NCI-H748 treated with DMSO at 0.1 percent for 48 hours (cell line): ENCODE measurements at regions not wholly inside any gene's neighbourhood (a gene's known extent, or its start where the extent isn't known, plus 50 kb on each side); places are given as distances from the start of the nearest gene placed in this dataset.

Experiments used
- DNase-seq: peaks from one replicate; lab custom pipeline; 2025; lab: John Stamatoyannopoulos, UW

DNA sequence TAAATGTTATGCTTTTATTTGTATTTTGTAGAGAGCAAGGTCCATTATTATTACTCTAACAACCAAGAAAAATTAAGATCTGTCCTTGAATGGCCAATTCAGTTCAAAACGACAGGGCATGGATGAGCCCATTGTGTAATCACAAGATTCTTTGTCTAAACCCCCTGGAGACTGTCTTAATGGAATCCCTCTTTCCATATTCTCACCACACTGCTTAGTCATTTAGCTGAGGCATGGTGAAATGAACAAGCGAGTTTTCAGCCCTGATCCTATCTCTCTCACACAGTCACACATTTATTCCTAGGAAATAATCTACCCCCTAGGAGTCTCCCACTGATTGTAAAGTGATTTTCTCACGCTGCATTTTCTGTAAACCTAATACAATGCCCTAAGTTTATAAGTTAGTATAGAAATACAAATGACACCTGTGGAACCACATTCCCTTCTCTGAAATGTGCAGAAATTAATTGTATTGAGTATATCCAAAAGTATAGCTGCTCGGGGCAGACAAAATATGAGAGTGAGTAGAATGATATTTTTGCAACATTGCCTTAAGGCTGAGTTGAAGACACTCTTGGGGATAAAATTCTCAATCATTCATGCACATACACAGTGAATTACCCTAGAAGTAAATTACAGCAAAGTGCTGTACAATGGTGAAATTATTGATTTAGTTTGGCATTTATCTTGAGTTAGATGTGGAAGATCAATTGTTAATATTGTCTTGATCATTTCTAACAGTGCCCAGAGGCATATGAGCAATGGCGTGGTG lies 119.7 kb upstream of the PCDH7 start:
- no peak for DNase-seq

DNA sequence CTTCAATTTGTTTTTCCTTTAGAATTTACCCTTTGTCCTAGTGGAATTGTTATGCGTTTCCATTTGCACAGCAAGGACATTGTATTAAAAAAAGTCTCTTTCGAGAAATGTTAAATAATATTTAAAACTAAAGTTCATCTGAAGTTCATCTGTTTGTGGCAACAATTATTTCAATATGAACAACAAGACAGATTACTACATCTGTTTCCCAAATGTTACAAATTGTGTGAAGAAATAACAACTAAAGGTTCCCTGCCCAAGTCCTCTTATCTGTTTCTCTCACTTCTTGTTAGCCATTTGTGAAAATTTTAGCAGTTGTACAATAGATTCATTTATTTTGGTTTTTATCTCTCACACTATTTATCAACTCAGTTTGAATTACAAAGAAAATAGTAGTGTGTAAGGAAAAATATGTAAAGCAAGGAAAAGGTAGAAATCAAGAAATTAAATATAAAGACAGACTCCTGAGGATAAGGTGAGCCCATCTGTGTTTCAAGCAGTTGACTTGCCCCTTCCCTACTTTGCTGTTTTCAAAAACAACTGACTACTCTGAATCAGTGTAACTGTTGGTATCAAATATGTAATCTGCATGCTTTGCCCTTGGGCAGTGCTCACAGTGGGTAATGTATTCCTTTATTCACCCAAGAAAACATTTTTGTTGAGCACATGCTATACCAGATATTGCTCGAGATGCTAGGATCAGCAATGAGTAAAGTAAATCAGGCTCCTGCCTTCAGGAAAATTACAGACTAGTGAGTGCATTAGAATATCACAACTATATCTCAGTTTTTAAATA lies 118.9 kb upstream of the PCDH7 start:
- no peak for DNase-seq

- DNase-seq, result no peak
Observed at GRCh38 chr4:30605616-30606190, 114.5 kb upstream of the PCDH7 start.

DNA sequence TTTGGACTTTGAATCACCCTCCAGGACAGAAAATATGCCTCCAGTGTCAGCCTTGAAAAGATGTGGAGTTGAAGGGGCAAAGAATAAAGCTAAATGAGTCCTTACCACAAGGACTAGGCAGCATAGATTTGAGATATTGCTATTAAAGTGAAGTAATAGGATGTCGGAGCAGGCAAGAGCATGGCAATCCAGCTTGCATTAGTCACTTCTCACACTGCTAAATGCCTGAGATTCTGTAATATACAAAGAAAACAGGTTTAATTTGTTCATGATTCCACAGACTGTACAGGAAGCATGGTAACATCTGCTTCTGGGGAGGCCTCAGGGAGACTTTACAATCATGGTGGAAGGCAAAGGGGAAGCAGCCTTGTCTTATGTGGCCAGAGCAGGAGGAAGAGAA lies 109.8 kb upstream of the PCDH7 start:
- DNase-seq, result no peak

- DNase-seq, result no peak
Observed at GRCh38 chr4:30614771-30615170, 105.4 kb upstream of the PCDH7 start.

DNA sequence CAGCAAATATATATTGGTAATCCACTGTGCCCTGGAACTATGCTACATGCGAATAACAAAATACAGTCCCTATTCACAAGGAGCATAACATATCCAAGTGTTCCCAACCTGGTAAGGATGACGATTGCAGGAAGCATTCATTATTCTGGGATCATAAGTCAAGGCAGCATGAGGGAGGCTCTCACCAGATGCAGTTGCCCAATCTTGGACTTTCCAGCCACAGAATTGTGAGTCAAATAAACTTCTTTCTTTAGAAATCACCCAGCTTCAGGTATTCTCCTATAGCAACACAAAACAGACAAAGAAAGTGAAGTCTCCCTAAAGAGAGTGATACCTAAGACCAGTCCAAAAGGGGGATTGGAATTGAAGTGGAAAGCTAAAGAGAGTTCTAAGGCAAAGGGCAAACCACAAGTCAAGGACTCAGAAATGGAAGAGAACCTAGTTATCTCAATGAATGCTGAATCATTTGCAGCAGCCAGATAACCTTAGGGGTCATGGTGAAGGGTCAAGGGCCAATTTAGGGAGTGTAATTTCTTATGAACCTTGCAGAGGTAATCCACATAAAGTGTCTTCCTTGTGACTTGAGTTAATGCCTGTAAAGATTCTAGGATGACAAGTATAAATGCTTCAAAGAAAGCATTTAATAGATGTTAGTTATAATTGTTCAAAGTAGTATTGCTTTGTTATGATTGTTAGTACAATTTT lies 103.1 kb upstream of the PCDH7 start:
- no peak for DNase-seq

GRCh38 chr4:30617836-30618235 lies 102.3 kb upstream of the PCDH7 start:
- no peak for DNase-seq

DNA sequence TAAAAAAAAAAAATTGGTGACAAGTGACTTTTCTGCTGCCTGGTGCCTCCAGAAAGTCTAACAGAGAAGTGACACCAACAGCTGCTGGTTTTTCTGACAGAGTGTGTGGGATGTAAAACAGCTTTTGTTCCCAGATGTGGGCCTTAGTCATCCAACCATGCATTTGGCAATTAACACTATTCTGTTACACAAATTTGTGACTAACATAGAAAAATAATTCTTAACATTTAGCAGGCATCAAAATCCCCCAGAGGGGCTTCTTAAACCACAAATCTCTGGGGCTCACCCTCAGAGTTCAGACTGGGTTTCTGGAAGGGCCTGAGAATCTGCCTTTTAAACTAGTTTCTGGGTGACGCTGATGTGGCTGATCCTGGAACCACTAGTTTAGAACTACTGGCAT lies 100.5 kb upstream of the PCDH7 start:
- no peak for DNase-seq

DNA sequence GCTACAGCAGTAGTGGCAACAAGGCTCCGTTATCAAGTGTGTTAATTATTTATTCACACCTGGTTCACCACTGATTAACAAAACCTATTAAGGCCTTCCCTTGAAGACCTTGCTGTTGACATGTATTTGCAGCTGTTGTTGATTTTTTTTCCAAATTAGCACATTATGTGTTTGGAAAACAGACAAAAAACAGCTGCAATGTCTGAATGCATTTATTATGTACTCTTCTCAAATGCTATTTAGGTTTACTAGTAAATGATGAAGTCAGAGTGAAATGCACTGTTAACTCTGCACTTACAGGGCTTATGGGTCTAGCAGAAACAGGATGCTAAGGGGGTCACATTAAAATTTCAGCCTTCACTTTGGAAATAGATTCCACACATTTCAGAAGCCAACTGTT lies 99.5 kb upstream of the PCDH7 start:
- no peak for DNase-seq

DNA sequence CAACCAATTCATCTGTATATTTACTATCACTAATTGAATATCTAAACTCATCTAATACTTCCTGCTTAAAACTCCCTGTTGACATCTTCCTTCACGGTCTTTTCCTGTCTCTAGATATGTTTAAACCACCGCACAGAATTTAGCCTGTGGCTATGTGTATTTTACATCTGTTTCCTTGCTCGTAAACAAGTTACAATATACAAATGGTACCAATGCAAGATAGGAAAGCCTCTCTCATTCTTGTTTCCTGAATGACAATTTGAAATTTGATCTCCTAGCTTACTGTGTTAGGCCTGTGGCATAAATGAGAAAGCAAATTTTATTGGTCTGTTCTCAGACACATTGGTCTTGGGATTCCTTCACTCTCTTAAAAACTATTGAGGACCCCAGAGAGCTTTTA lies 89.7 kb upstream of the PCDH7 start:
- DNase-seq, result no peak

GRCh38 chr4:30632751-30633150 lies 87.4 kb upstream of the PCDH7 start:
- DNase-seq, result no peak

DNA sequence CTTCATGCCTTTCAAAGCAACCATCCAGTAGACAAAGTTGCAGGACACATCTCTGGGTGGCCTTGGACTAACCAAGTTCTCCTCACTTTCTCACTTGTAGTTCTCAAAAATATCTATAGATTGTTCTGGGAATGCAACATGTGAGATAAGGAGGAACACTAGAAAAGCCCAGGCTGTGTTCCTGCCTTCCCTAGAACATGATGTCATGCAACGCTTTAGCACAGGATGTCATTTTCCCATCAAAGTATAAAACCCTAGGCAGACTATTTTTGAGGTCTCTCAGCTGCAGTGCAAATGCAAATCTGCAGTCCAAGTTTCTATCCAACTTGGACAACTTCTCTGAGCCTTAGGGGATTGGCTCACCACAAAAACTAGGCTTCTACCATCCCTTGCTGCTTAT lies 78.8 kb upstream of the PCDH7 start:
- DNase-seq, result no peak

DNA sequence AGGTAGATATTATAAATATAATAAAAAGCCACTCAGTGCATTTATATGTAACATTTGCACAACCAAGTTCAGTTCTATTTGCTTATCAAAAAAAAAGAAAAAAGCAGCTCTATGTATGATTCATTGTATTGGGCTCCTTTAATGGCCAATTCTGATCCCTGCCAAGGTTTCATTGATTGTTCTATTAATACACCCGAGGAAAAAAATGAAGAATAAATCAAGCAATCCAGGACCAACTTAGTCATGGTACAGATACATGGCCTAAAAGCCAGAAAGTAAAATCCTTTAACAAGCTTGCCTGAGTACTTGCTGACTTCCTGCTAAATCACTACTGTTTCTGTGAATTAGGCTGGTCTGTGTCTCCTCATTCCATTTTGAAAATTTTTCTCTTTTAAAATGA lies 77.6 kb upstream of the PCDH7 start:
- DNase-seq, result no peak

DNA sequence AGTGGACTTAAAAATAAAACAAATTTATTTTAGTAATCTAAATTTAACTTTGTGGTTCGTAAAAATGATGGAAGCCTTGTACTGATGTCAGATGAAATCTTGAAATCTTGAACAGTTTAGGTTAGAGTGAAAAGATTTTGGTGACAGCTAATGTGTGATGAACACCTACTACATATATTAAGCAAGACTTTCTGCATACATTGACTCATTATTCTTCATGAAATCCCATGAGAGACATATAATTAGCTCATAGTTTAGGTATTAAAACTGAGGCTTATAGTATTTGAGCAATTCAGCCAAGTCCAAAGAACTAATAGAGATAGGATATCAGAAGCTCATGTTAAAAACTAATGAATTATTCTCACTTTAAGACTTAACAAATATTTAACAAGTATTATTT lies 66.9 kb upstream of the PCDH7 start:
- DNase-seq, result no peak

DNA sequence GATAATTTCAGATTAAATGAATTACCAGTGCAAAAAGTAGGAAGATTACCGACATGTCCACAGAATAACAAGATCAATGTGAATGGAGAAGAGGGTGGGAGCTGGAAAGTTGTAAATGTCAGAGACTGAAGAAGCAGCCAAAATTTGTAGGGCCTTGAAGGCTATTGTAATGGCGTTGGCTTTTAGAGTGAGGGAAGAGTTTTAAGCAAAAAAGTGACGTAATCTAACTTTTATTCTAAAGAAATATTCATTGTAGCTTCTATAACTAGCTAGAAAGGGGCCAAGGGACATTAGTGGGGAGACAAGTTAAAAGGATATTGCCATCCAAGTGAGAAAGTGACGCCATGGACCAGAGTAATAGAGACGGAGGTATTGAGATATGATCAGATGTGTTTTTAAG lies 63.3 kb upstream of the PCDH7 start:
- DNase-seq, result no peak

DNA sequence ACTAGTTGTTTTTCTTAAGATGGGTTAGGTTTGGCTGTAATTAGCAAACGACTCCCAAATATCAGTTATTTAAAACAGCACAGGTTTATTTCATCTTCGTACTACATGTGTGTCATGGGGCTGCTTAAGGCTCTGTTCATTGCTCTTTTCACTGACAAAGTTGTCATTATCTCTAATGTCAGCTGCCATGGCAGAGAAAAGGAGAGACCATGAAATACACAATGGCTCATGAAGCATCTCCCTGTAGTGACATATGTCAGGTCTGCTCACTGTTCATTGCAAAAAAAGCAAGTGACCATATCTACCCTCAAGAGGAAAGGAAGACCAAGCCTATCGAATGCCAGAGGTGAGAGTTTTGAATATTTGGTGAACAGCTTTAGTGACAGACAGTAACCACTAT lies 52.2 kb upstream of the PCDH7 start:
- DNase-seq, result no peak

GRCh38 chr4:30670206-30670605 lies 50.0 kb upstream of the PCDH7 start:
- DNase-seq, result no peak
